Mononuclear cell (primary cell): ENCODE measurements at regions not wholly inside any gene's neighbourhood (a gene's known extent, or its start where the extent isn't known, plus 50 kb on each side); places are given as distances from the start of the nearest gene placed in this dataset.

Experiments used
- H3K27me3 ChIP-seq: 2 replicates; pipeline ENCODE4 v1.6.0; 2011; ENCODE audit warnings: low read length, control low read depth; ENCODE audit not compliant: insufficient read depth
- H3K4me1 ChIP-seq: 2 replicates; pipeline ENCODE4 v1.5.1; 2011; ENCODE audit warnings: mild to moderate bottlenecking, low read length, control low read depth; ENCODE audit not compliant: insufficient read depth
- H3K4me3 ChIP-seq: 2 replicates; pipeline ENCODE4 v1.5.1; 2011; ENCODE audit warnings: mild to moderate bottlenecking, low read length, moderate library complexity
- H3K9me3 ChIP-seq: 2 replicates; pipeline ENCODE4 v1.5.1; 2011; ENCODE audit warnings: low read depth, mild to moderate bottlenecking, control low read depth, low read length

DNA sequence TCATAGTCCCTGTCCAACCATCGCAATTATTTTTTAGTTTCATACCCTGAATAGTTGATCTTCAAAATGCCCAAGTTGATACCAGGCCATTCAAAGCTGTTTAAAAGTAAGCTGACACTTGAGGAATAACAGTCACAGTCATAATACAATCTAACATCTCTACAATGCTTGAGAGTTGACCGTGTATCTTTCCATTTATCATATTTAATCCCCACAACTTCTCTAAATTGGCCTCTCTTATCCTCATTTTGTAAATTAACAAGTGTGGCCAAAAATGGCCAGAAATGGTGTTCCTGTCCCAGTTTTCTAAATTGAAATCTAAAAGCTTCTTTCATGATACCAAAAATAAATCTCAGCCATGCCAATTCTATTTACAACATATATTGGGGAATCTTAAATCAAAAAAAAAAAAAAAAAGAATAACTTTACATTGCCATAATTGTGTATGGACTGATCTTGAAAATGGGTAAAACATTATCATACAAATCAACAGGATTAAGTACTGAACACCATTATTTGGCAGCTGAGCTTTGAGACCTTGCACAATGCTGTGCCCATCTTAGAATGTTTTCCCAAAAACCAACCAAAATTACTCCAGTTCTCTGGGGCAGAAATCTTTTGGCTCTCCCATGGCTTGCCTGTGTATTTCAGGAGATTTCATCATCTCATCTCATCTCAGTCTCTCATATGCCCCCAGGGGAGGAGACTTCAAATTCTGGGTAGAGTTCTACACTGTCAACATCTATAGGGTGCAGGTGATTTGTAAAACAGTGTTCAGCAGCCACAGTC is 448.7 kb upstream of the JARID2 start:
- no peaks in the 10 kb centered on the region for H3K9me3 ChIP-seq
- no peak overlapping the region for H3K4me3 ChIP-seq
- H3K27me3 ChIP-seq = no peaks in the 10 kb centered on the region
- H3K4me1 ChIP-seq = peaks cover 4% of the 10 kb centered on the region

DNA sequence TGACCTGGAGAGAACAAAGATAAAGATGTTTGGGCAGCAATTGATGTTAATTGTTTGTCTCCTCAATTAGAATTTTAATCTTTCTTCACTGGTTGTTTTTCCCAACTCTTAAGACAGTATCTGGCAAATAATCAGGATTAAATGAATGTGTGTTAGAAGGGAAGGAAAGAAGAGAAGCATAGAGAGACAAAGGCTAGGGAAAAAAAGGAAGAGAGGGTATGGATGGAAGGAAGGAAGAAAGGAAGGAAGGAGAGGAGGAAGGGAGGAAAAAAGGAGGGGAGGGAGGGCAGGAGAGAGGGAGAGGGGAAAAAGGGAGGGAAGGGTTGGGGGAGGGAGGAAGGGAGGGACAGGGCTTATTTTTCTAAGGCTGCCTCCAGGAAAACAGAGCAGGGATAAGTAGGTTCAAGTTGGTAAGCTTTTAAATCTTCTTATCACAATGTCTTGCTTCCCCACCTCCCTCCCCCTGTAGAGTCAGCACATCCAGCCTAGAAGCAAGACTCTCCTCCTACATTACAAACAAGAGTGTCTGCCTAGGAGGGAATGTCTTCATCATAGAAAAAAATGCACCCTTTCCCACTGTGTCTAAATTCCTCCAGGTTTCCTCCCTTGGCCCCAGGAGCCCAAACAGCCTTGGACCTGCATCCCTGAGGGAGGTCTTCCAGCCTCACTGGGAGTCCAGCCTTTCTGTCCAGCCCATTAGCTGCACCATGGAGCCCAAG is 447.8 kb upstream of the JARID2 start:
- no peaks in the 10 kb centered on the region for H3K9me3 ChIP-seq
- no peaks in the 10 kb centered on the region for H3K27me3 ChIP-seq
- no peak overlapping the region for H3K4me3 ChIP-seq

DNA sequence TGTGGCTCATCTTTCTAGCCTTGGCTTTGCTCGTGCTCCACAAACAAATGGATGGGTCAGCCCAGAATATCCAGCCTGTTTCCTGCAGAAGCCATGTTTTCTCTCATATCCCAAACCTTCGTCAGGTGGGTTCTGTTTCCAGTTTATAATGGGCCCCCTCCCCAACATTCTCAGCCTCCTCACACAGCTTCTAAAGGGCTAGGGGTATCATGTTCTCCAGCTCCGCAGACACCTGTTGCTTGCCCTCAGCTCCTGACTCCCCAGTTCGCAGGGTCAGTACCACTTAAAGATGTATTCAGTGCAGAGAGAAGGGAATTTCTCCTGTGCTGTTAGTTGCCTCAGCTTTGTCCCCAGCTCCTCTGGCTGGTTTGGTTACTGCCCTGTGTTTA is 447.3 kb upstream of the JARID2 start:
- H3K9me3 ChIP-seq = no peaks in the 10 kb centered on the region
- no peaks in the 10 kb centered on the region for H3K27me3 ChIP-seq
- H3K4me3 ChIP-seq = no peak overlapping the region
- peaks cover 7% of the 10 kb centered on the region for H3K4me1 ChIP-seq

More for the DNA sequence above, 447.8 kb upstream of the JARID2 start:
- H3K4me1 ChIP-seq = peaks cover 4% of the 10 kb centered on the region

DNA sequence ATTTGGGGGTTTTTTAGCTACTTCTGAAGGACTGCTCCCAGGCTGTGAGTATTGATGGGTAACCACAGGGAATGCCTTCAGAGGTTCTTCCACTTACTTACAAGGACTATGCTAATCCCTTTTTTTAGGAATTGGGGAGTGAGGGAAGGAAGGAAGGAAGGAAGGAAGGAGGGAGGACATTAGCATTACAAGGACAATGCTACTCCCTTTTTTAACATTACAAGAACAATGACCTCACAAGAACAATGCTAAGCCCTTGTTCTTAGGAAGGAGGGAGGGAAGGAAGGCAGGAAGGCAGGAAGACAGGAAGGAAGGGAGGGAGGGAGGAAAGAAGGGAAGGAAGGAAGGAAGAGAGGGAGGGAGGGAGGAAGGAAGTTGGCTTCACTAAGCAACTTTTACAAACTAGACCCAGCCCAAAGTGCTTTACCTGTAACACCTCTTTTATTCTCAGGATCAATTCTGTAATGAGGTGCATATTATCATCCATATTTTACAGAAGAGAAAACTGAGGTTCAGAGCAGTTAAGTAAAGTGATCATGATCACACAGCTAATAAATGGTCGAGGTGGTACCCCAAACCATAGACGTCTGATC is 446.8 kb upstream of the JARID2 start:
- Histone ChIP-seq H3K9me3 (no peaks in the 10 kb centered on the region), H3K27me3 (no peaks in the 10 kb centered on the region)

DNA sequence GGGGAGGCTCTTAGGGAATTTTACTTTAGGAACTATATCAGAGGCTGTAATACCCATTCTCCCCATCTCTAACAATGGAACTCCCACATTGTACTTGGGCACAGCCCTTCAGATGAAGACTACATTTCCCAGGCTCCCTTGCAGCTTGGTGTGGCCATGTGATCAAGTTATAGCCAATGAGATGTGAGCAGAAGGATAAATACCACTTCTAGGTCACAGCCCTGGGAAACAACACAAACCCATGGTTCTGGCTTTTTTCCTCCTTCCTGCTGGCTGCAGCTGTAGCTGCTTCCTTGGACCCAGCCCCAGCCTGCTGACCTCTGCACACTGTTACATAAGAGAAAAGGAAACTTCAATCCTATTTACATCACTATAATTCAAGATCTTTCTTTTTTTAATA is 445.9 kb upstream of the JARID2 start:
- Histone ChIP-seq H3K4me1 (peaks cover 19% of the 10 kb centered on the region), H3K9me3 (no peaks in the 10 kb centered on the region), H3K27me3 (no peaks in the 10 kb centered on the region), H3K4me3 (no peak overlapping the region)

More for the DNA sequence above, 446.8 kb upstream of the JARID2 start:
- Histone ChIP-seq H3K4me3 (no peak overlapping the region), H3K4me1 (peaks cover 12% of the 10 kb centered on the region)

DNA sequence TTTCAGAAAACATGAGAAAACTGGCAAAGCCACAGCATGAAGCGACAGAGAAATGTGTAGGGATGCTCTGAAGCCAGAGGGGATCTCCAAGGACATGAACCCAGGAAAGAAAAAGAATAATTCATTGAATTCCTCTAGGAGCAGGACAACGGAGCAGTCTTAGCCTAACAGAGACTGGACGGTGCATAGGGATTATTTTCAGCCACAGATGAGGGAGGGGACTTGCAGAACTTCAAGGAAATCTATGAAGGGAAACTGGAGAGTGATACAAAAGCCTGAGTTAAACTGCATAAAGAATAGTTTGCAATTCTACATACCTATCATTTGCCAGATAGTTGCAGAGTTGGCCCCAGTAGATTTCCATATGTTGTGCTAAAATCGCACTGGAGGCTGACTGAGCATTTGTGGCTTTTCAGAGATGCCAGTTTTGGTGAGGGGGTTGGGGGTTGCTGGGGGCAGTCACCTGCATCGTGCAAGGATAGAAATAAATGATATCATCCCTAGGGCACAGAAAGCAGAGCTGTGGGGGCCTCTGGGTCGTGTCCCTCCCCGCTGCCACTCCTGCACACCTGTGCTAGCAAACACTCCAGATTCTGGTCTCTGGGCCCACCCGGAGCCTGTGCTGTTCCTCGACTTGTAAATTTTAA is 443.2 kb upstream of the JARID2 start:
- H3K27me3 ChIP-seq = no peaks in the 10 kb centered on the region
- H3K4me3 ChIP-seq = no peak overlapping the region
- H3K9me3 ChIP-seq = no peaks in the 10 kb centered on the region
- peaks cover 19% of the 10 kb centered on the region for H3K4me1 ChIP-seq

GRCh38 chr6:14804001-14804784 is 441.7 kb upstream of the JARID2 start:
- Histone ChIP-seq H3K27me3 (no peaks in the 10 kb centered on the region), H3K4me3 (no peak overlapping the region), H3K9me3 (no peaks in the 10 kb centered on the region), H3K4me1 (peaks cover 19% of the 10 kb centered on the region)

DNA sequence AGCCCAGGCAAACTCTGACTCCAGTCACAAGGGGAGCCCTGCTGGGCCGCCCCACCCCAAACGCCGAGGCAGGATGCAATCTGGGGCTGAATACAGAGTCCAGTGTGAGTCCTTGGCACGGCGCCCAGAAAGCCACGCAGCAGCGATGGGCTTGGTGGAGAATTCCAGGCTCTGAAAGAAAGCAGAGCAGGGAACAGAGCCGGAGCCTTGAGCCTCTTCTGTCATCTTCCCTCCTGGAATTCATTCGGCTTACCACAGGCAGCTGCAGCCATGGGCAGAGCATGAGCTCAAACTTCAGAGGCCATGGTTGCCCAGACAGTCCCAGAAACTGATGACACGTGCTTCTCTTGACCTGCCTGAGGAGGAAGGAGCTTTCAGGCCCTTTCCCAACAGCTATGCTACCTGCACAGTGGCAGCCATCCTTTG is 441.1 kb upstream of the JARID2 start:
- Histone ChIP-seq H3K9me3 (no peaks in the 10 kb centered on the region), H3K4me1 (peaks cover 18% of the 10 kb centered on the region), H3K27me3 (no peaks in the 10 kb centered on the region), H3K4me3 (no peak overlapping the region)

GRCh38 chr6:14806101-14806500 is 439.8 kb upstream of the JARID2 start:
- H3K4me3 ChIP-seq = no peak overlapping the region
- peaks cover 14% of the 10 kb centered on the region for H3K4me1 ChIP-seq
- H3K9me3 ChIP-seq = no peaks in the 10 kb centered on the region
- H3K27me3 ChIP-seq = no peaks in the 10 kb centered on the region

DNA sequence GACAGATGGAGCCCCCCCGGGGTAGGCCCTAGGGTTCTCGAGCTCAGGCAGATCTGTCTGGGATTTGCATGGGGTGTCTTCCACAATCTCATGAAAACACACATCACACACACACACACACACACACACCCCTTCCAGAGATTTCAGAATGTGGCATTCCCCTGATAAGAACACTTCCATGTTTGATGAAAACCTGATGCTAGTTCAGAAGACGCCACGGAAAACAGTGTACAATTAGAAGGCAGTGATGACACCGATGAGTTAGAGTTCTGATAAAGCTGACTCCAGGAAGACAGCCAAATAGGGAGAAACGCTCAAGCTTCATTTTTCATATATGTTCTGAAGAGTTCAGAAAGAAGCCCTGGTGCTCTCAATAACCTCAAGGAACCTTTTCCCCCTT is 438.7 kb upstream of the JARID2 start:
- H3K9me3 ChIP-seq = no peaks in the 10 kb centered on the region
- no peaks in the 10 kb centered on the region for H3K27me3 ChIP-seq
- peaks cover 14% of the 10 kb centered on the region for H3K4me1 ChIP-seq
- H3K4me3 ChIP-seq = no peak overlapping the region

DNA sequence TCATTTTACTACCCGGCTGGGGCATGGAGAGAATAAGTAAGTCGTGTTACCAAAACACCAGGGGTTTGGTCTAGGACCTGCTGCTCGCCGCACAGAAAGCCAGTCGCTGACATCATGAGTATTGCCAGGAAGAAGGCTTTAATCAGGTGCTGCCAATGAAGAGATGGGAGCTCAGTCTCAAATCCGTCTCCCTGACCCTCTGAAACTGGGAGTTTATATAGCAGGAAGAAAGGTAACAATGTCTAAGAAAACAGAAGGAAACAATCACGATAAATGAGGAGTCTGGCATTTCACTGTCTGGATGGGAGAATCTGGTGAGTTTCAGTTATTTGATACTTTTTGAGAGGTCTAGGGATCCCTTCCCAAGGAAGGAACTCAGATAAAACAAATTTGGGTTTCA is 437.9 kb upstream of the JARID2 start:
- Histone ChIP-seq H3K27me3 (no peaks in the 10 kb centered on the region), H3K9me3 (no peaks in the 10 kb centered on the region), H3K4me3 (no peak overlapping the region)

GRCh38 chr6:14810021-14810420 is 435.8 kb upstream of the JARID2 start:
- no peaks in the 10 kb centered on the region for H3K9me3 ChIP-seq
- no peaks in the 10 kb centered on the region for H3K27me3 ChIP-seq
- no peak overlapping the region for H3K4me3 ChIP-seq
- H3K4me1 ChIP-seq = no peaks in the 10 kb centered on the region

More for the DNA sequence above, 437.9 kb upstream of the JARID2 start:
- peaks cover 14% of the 10 kb centered on the region for H3K4me1 ChIP-seq

DNA sequence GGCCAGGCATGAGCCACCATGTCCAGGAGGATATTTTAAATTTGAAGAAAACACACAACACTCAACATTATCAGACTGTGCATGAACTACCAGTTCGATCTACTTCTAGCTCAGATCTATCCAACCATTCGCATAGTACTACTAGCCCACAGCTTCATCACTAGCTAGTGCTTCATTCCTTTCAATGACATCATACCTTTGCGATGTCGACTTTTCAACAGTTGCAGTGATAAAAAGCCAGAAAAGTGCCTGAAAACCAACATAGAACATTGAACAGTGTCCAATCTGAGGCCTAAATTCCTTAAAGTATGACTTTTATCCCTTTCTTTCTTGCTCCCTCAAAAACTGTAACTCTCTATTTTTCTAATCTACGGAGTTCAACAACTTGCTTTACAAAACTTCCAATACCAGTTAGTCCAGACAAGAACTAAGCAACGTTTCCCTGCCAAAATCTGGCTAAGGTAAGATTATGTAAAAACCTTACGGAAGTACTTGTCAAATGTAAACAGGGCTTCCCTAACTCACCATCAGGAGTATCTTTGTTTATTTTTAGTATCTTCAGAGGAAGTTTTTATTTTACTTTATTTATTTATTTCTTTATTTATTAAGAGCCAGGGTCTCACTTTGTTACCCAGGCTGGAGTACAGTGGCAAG is 434.0 kb upstream of the JARID2 start:
- no peaks in the 10 kb centered on the region for H3K27me3 ChIP-seq
- H3K4me3 ChIP-seq = no peak overlapping the region
- H3K9me3 ChIP-seq = no peaks in the 10 kb centered on the region
- H3K4me1 ChIP-seq = no peaks in the 10 kb centered on the region

- Histone ChIP-seq H3K4me3 (no peak overlapping the region), H3K9me3 (no peaks in the 10 kb centered on the region), H3K27me3 (no peaks in the 10 kb centered on the region), H3K4me1 (no peaks in the 10 kb centered on the region)
Observed at GRCh38 chr6:14814016-14814415, 431.9 kb upstream of the JARID2 start.
